BLaER1 (cell line): ENCODE measurements at regions not wholly inside any gene's neighbourhood (a gene's known extent, or its start where the extent isn't known, plus 50 kb on each side); places are given as distances from the start of the nearest gene placed in this dataset.

Experiments used
- H3K27ac ChIP-seq: shearing (Covaris generic); formaldehyde crosslinking; 2 replicates; pipeline ENCODE4 v1.8.1; 2022
- H3K27me3 ChIP-seq: shearing (Covaris generic); formaldehyde crosslinking; 2 replicates; pipeline ENCODE4 v1.8.1; 2022
- H3K36me3 ChIP-seq: shearing (Covaris generic); formaldehyde crosslinking; 2 replicates; pipeline ENCODE4 v1.8.1; 2022
- H3K4me1 ChIP-seq: shearing (Covaris generic); formaldehyde crosslinking; 2 replicates; pipeline ENCODE4 v1.8.1; 2022
- H3K4me2 ChIP-seq: shearing (Covaris generic); formaldehyde crosslinking; 2 replicates; pipeline ENCODE4 v1.8.1; 2022
- H3K4me3 ChIP-seq: shearing (Covaris generic); formaldehyde crosslinking; 2 replicates; pipeline ENCODE4 v1.8.1; 2022
- H3K9ac ChIP-seq: shearing (Covaris generic); formaldehyde crosslinking; 2 replicates; pipeline ENCODE4 v1.8.1; 2022
- H3K9me3 ChIP-seq: shearing (Covaris generic); formaldehyde crosslinking; 2 replicates; pipeline ENCODE4 v1.8.1; 2022
- H4K20me1 ChIP-seq: shearing (Covaris generic); formaldehyde crosslinking; 2 replicates; pipeline ENCODE4 v1.8.1; 2022
- Cebpa-rat ChIP-seq: shearing (Covaris generic); IDR thresholded peaks from 2 replicates; pipeline ENCODE4 v1.8.1; 2022

DNA sequence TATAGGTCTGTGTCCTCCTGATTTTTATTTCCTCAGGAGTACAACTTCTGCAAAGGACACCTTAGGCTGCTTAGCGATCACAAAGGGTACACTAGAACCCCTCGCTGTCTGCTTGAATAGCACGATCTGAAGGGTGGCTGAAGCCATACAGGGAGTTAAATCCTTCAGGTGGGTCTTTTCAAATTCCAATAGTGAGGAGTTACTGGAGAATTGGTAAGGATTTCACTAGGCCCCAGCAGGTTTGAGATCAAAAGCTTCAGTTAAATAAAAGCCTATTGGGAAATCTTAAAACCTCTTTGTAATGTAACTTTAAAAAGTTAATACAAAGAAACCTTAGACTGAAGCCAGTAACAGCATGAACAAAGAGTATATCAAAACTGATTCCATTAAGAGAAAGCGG lies 613.1 kb downstream of the ZEB2 start:
- Histone ChIP-seq H3K4me2 (no peak overlapping the region), H3K27ac (no peak overlapping the region), H3K4me3 (no peak overlapping the region), H3K27me3 (no peaks in the 10 kb centered on the region), H4K20me1 (no peaks in the 10 kb centered on the region), H3K36me3 (no peaks in the 10 kb centered on the region), H3K4me1 (no peaks in the 10 kb centered on the region), H3K9ac (no peak overlapping the region), H3K9me3 (no peaks in the 10 kb centered on the region)
- TF ChIP-seq Cebpa-rat: no peak

DNA sequence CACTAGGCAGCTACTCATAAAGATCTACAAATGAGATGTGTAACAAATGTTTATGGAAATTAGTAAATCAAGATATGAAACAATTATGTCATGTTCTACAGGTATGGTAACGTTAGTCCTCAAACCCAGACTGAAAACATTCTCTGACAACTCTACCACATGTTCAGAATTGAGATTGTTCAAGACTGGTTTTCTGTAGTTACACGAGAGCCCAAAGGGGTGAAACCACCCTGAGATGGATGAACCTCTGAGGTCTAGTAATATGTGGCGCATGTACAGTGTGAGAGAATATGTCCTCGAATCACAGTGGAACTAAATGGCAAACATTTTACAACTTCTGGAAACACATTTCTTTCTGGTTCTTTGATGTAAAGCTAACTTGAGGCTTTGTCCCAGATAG lies 614.3 kb downstream of the ZEB2 start:
- Histone ChIP-seq H3K27me3 (no peaks in the 10 kb centered on the region), H4K20me1 (no peaks in the 10 kb centered on the region), H3K4me2 (no peak overlapping the region), H3K4me3 (no peak overlapping the region), H3K9me3 (no peaks in the 10 kb centered on the region), H3K9ac (no peak overlapping the region), H3K36me3 (no peaks in the 10 kb centered on the region), H3K4me1 (no peaks in the 10 kb centered on the region), H3K27ac (no peak overlapping the region)
- TF ChIP-seq Cebpa-rat: no peak

DNA sequence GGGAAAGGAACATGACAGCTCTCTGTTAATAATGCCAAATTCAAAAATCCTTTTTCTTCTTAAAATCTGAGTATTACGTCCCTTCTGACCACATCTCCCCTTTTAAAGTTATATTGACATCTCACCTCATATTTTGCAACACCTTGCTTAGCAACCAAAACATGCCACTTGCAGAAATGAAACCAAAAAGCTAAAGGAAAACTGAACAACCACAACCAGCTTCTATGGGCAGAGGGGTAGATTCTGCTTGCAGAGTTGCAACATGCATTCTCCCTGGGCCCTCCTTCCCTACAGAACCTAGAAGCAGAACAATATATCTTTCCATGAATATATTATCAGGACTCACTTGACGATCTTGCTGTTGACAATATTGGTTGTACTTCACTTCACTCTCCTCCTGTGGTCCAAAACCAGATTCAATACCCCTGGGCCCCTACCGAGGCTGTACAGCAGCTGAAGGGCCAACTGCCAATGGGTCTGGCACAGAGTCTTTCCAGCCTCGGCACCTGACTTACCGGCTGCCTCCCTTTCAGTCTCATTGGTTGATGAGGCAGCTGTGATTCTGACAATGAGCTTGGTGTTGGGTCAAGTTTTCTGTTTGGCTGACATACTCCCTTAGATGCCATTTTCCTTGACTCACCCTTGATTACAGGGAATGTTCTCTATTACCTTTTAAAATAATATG lies 616.6 kb downstream of the ZEB2 start:
- no peak overlapping the region for H3K4me2 ChIP-seq
- no peaks in the 10 kb centered on the region for H4K20me1 ChIP-seq
- no peaks in the 10 kb centered on the region for H3K27me3 ChIP-seq
- no peaks in the 10 kb centered on the region for H3K36me3 ChIP-seq
- no peaks in the 10 kb centered on the region for H3K4me1 ChIP-seq
- no peak overlapping the region for H3K9ac ChIP-seq
- no peak overlapping the region for H3K27ac ChIP-seq
- TF ChIP-seq Cebpa-rat: no peak
- H3K9me3 ChIP-seq: no peaks in the 10 kb centered on the region
- H3K4me3 ChIP-seq: no peak overlapping the region

DNA sequence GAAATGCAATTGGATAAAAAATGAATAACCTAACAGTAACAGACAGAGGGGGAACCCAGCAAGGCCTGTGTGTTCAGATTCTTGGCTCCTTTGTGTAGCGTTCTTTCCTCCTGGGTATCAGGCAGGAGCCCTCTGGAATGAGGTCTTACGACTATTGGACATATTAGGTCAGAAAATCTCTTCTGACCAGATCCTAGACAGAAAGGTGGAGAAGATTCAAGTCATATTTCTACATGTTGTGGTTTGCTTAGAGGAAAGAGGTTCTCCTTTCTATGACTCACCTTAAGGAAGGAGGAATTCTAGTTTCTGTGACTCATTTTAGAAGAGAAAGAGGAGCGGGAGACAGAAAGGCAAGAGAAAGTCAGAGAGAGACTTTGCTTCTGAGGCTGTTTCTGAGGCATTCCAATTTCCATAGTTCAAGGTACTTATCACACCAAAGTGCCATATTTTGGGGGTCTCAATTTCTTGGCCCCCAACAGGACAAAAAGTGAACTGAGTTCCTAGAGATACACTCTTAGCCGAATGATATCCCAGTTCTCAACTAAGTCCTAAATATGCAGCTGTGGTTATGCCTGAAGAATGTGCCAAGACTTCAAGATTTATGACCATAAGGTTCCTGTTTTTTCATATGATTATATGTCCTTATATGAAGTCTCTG lies 618.6 kb downstream of the ZEB2 start:
- Histone ChIP-seq H3K9ac (no peak overlapping the region), H3K9me3 (no peaks in the 10 kb centered on the region), H3K27me3 (no peaks in the 10 kb centered on the region), H3K36me3 (no peaks in the 10 kb centered on the region), H3K27ac (no peak overlapping the region), H3K4me3 (no peak overlapping the region), H4K20me1 (no peaks in the 10 kb centered on the region), H3K4me2 (no peak overlapping the region), H3K4me1 (no peaks in the 10 kb centered on the region)
- TF ChIP-seq Cebpa-rat: no peak

DNA sequence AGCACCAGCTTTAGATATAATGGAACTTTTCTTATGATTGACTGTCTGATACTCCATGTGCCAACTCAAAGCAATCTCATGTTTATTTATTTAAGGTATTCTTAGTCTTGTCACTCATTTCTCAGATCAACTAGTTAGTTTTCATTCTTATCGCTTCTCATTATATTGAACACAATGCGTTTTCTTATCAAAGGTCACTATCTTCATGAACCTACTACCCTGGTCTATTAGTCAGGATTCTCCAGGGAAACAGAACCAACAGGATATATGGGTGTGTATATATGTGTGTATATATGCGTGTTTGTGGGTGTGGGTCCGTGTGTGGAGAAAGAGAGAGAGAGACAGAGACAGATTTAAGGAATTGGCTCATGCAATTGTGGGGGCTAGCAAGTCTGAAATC lies 619.9 kb downstream of the ZEB2 start:
- Histone ChIP-seq H3K36me3 (no peaks in the 10 kb centered on the region), H3K4me2 (no peak overlapping the region), H3K27ac (no peak overlapping the region), H3K27me3 (no peaks in the 10 kb centered on the region), H3K4me3 (no peak overlapping the region), H4K20me1 (no peaks in the 10 kb centered on the region), H3K9ac (no peak overlapping the region), H3K4me1 (no peaks in the 10 kb centered on the region), H3K9me3 (no peaks in the 10 kb centered on the region)
- no peak for TF ChIP-seq Cebpa-rat

DNA sequence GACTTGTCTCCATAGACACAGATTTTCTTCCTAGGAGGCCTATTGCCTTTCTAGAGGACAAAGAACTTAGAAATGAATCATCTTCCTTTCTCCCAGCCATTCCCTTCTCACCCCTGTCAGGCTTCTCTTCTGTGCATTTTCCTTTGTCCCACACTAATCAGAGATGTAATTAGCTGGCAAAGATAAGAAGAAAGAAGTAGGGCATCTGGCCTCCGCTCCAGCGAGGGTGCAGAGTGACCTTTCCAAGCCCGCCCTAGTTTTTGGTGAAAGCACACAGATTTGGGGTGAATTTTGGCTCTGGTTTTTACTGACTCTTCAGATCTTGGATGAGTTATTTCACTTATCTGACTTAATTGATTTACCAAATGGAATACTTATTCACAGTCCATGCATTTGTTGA lies 626.5 kb downstream of the ZEB2 start:
- no peak overlapping the region for H3K9ac ChIP-seq
- H3K9me3 ChIP-seq: no peaks in the 10 kb centered on the region
- no peak overlapping the region for H3K4me2 ChIP-seq
- no peaks in the 10 kb centered on the region for H3K27me3 ChIP-seq
- no peaks in the 10 kb centered on the region for H3K4me1 ChIP-seq
- no peak overlapping the region for H3K4me3 ChIP-seq
- no peaks in the 10 kb centered on the region for H4K20me1 ChIP-seq
- no peak for TF ChIP-seq Cebpa-rat
- no peak overlapping the region for H3K27ac ChIP-seq
- no peaks in the 10 kb centered on the region for H3K36me3 ChIP-seq

DNA sequence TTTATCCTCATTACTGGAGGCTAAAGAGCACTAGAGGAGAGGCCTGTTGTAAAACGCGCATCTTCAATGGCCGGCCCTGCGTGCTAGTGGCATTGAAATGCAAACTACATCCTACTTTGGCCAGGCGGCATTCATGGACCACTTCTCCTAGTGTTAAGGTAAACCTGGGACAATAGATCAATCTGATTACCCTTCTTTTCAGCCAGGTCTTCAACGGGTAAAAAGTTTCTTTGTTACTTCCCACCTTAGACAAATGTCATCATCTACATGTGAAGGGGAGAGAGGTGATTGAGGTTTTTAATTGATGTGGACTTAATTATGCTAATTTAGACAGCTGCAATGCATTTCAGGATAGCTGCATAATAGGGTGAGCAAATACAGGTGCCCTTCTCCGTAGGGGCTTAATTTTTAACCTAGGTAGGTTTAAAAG lies 628.0 kb downstream of the ZEB2 start:
- TF ChIP-seq Cebpa-rat: no peak

DNA sequence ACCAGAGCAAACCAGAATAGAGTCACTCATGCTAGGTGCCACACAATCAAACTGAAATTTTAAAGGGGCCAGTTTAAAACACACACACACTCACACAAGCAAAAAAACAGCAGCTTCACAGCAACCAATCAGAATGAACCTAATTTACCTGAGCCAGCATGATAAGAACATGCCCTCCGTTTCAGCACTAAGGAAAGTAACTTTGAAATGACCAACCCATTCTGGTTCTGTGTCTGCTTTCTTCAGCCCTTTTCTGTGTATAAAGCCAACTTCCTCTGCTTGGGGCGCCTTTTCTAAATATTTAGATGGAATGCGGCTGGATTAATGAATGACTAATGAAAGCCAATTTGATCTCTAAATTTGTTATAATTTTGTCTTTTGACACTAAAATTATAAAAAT lies 629.1 kb downstream of the ZEB2 start:
- no peak overlapping the region for H3K4me3 ChIP-seq
- H4K20me1 ChIP-seq: no peaks in the 10 kb centered on the region
- no peak overlapping the region for H3K27ac ChIP-seq
- H3K4me1 ChIP-seq: no peaks in the 10 kb centered on the region
- no peak for TF ChIP-seq Cebpa-rat
- H3K36me3 ChIP-seq: no peaks in the 10 kb centered on the region
- no peak overlapping the region for H3K9ac ChIP-seq
- no peaks in the 10 kb centered on the region for H3K9me3 ChIP-seq
- H3K27me3 ChIP-seq: no peaks in the 10 kb centered on the region
- H3K4me2 ChIP-seq: no peak overlapping the region

More for the DNA sequence above, 628.0 kb downstream of the ZEB2 start:
- no peaks in the 10 kb centered on the region for H3K27me3 ChIP-seq
- no peak overlapping the region for H3K4me2 ChIP-seq
- H3K9ac ChIP-seq: no peak overlapping the region
- H3K27ac ChIP-seq: no peak overlapping the region
- no peaks in the 10 kb centered on the region for H3K4me1 ChIP-seq
- no peak overlapping the region for H3K4me3 ChIP-seq
- no peaks in the 10 kb centered on the region for H3K9me3 ChIP-seq
- H4K20me1 ChIP-seq: no peaks in the 10 kb centered on the region
- H3K36me3 ChIP-seq: no peaks in the 10 kb centered on the region

DNA sequence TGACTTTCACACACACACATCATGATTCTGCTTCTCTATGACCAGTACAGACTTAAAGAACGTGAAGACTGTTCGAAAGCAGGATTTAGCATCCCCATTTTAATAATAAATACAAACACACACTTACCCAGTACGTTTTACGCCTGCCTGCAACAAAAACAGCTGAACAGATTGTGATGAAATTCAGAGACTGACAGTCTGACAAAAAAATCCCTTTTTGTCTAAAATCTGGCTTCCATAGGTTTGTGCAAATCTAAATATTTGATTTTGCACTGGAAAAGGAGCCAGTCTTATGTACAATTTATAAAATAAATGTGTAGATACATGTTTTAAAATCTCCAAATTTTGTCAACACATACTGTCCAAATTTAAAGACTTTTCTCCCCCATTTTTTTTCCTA lies 630.7 kb downstream of the ZEB2 start:
- H3K36me3 ChIP-seq: no peaks in the 10 kb centered on the region
- no peaks in the 10 kb centered on the region for H3K9me3 ChIP-seq
- H3K4me2 ChIP-seq: no peak overlapping the region
- no peak for TF ChIP-seq Cebpa-rat
- H3K27me3 ChIP-seq: no peaks in the 10 kb centered on the region
- no peaks in the 10 kb centered on the region for H3K4me1 ChIP-seq
- H3K9ac ChIP-seq: no peak overlapping the region
- no peaks in the 10 kb centered on the region for H4K20me1 ChIP-seq
- no peak overlapping the region for H3K27ac ChIP-seq
- H3K4me3 ChIP-seq: no peak overlapping the region

DNA sequence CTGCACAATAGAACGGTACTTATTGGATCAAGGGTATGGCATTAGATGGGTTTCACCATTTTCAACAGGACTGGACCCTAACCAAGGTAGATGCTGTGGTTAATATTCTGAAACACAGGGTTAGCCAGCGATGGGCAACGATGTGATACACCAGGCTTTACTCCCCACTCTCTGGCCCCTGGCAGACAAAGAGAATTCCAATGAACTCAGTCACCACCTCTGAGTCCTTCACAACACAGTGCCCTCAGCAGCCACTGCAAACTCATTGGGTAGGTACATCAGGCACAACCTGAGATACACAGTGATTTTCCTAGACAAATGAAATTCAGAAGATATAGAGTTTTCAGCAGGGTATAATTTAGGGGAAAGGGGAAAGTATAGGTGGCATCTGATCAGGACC lies 634.5 kb downstream of the ZEB2 start:
- Histone ChIP-seq H3K27ac (no peak overlapping the region), H3K9ac (no peak overlapping the region), H3K9me3 (no peaks in the 10 kb centered on the region), H3K4me3 (no peak overlapping the region), H3K4me2 (no peak overlapping the region), H4K20me1 (no peaks in the 10 kb centered on the region), H3K4me1 (no peaks in the 10 kb centered on the region), H3K27me3 (no peaks in the 10 kb centered on the region), H3K36me3 (no peaks in the 10 kb centered on the region)
- TF ChIP-seq Cebpa-rat: no peak
